DOHH2 (cell line): ENCODE measurements at regions not wholly inside any gene's neighbourhood (a gene's known extent, or its start where the extent isn't known, plus 50 kb on each side); places are given as distances from the start of the nearest gene placed in this dataset.

ENCODE experiments used
- H3F3A ChIP-seq: fragments of 200-600 bp; sonication (generic), shearing (Covaris generic); 2 replicates; pipeline ENCODE4 v1.6.0; 2016; ENCODE audit warnings: antibody characterized with exemption, mild to moderate bottlenecking; ENCODE audit not compliant: control insufficient read depth, insufficient read depth
- H3K27ac ChIP-seq: fragments of 200-600 bp; sonication (generic); 2 replicates; pipeline ENCODE4 v1.5.1; 2014; ENCODE audit warnings: low read depth, mild to moderate bottlenecking, low read length, moderate library complexity
- H3K27me3 ChIP-seq: fragments of 200-600 bp; sonication (generic); 2 replicates; pipeline ENCODE4 v1.6.1; 2014; ENCODE audit warnings: mild to moderate bottlenecking, low read length, mixed read lengths; ENCODE audit not compliant: control insufficient read depth
- H3K36me3 ChIP-seq: fragments of 200-600 bp; sonication (generic); 2 replicates; pipeline ENCODE4 v1.6.1; 2014; ENCODE audit warnings: mild to moderate bottlenecking, low read length, moderate library complexity, mixed read lengths; ENCODE audit not compliant: control insufficient read depth
- H3K4me1 ChIP-seq: fragments of 200-600 bp; sonication (generic); 2 replicates; pipeline ENCODE4 v1.6.1; 2014; ENCODE audit warnings: mild to moderate bottlenecking, low read length, mixed read lengths; ENCODE audit not compliant: control insufficient read depth
- H3K4me2 ChIP-seq: fragments of 200-600 bp; sonication (generic); 2 replicates; pipeline ENCODE4 v1.6.0; 2014; ENCODE audit warnings: mild to moderate bottlenecking, low read length, moderate library complexity
- H3K4me3 ChIP-seq: fragments of 200-600 bp; sonication (generic); 2 replicates; pipeline ENCODE4 v1.5.1; 2014; ENCODE audit warnings: mild to moderate bottlenecking, low read length, mixed read lengths
- H3K79me2 ChIP-seq: fragments of 200-600 bp; sonication (generic); 2 replicates; pipeline ENCODE4 v1.6.1; 2014; ENCODE audit warnings: mild to moderate bottlenecking, low read length, mixed read lengths; ENCODE audit not compliant: control insufficient read depth
- H3K9me2 ChIP-seq: fragments of 200-600 bp; sonication (generic); replicated peaks from 2 replicates; pipeline ENCODE4 v1.6.1; 2014; ENCODE audit warnings: mild to moderate bottlenecking, low read length, mixed read lengths; ENCODE audit not compliant: control insufficient read depth
- H3K9me3 ChIP-seq: fragments of 200-600 bp; sonication (generic); 2 replicates; pipeline ENCODE4 v1.6.1; 2014; ENCODE audit warnings: antibody characterized with exemption, low read length, mixed read lengths; ENCODE audit not compliant: control insufficient read depth, insufficient read depth
- H4K20me1 ChIP-seq: fragments of 200-600 bp; sonication (generic); 2 replicates; pipeline ENCODE4 v1.6.0; 2014; ENCODE audit warnings: low read depth, mild to moderate bottlenecking, antibody characterized with exemption, low read length, moderate library complexity; ENCODE audit not compliant: control insufficient read depth, insufficient read depth
- EZH2phosphoT487 ChIP-seq: fragments of 200-600 bp; sonication (generic); IDR thresholded peaks from 2 replicates; pipeline ENCODE4 v1.6.1; 2017; ENCODE audit warnings: borderline replicate concordance, mild to moderate bottlenecking, antibody characterized with exemption, low read length, moderate library complexity, mixed read lengths
- TF ChIP-seq, protein P1 (sequence below): fragments of 200-600 bp; sonication (generic); IDR thresholded peaks from one replicate; pipeline ENCODE4 v1.5.1; 2014; ENCODE audit warnings: antibody characterized with exemption, mild to moderate bottlenecking, low read depth, low read length; ENCODE audit not compliant: poor library complexity, severe bottlenecking

DNA sequence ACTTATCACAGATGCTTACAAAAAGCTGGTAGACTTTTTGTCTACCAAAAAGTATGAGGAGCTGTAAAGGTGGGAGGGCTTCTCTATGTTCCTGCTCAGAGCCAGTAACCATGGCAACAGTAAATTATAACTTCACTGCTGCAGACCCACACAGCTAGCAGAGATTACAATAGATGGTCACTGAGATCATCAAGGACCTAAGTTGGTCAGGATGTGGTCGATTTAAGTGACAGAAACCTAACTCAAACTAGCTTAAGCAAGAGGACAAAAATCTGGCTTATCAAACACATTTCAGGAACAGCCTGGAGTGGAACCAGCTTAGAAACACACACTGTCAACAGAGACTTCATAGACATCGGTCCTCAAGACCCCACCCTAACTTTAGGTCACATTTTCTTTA is 113.4 kb upstream of the ATP1A1 start:
- Histone ChIP-seq H3K27me3 (no peaks in the 10 kb centered on the region), H3K4me3 (no peak overlapping the region), H3K4me1 (peaks cover 92% of the 10 kb centered on the region), H3K9me2 (no peaks in the 10 kb centered on the region), H3K27ac (no peak overlapping the region), H3F3A (no peaks in the 10 kb centered on the region), H3K4me2 (no peak overlapping the region), H4K20me1 (no peaks in the 10 kb centered on the region), H3K9me3 (no peaks in the 10 kb centered on the region), H3K79me2 (no peaks in the 10 kb centered on the region), H3K36me3 (no peaks in the 10 kb centered on the region)
- no peak for TF ChIP-seq EZH2phosphoT487
- TF ChIP-seq, protein P1, sequence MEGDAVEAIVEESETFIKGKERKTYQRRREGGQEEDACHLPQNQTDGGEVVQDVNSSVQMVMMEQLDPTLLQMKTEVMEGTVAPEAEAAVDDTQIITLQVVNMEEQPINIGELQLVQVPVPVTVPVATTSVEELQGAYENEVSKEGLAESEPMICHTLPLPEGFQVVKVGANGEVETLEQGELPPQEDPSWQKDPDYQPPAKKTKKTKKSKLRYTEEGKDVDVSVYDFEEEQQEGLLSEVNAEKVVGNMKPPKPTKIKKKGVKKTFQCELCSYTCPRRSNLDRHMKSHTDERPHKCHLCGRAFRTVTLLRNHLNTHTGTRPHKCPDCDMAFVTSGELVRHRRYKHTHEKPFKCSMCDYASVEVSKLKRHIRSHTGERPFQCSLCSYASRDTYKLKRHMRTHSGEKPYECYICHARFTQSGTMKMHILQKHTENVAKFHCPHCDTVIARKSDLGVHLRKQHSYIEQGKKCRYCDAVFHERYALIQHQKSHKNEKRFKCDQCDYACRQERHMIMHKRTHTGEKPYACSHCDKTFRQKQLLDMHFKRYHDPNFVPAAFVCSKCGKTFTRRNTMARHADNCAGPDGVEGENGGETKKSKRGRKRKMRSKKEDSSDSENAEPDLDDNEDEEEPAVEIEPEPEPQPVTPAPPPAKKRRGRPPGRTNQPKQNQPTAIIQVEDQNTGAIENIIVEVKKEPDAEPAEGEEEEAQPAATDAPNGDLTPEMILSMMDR: no peak

DNA sequence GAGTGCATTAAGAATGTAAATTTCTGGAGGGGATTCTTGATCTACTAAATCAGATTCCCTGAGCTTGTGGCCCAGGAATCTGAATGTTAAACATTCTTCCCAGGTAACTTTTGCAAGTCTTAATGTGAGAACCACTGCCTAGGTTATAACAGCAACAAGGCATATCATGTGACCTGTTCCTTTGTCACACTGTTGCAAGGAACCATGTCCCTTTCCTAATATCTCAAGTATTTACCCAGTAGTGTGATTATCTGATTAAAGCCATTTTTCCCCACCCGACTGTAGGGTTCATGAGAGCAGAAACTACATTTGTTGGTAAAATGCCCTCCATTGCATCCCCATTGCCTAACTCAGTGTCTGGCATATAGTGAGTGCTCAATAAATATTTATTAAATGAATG is 112.9 kb upstream of the ATP1A1 start:
- Histone ChIP-seq H3K4me1 (peaks cover 89% of the 10 kb centered on the region), H3K9me3 (no peaks in the 10 kb centered on the region), H3K27ac (no peak overlapping the region), H4K20me1 (no peaks in the 10 kb centered on the region), H3K4me2 (no peak overlapping the region), H3K79me2 (no peaks in the 10 kb centered on the region), H3K9me2 (no peaks in the 10 kb centered on the region), H3F3A (no peaks in the 10 kb centered on the region), H3K27me3 (no peaks in the 10 kb centered on the region), H3K36me3 (no peaks in the 10 kb centered on the region), H3K4me3 (no peak overlapping the region)
- TF ChIP-seq, protein P1: no peak
- no peak for TF ChIP-seq EZH2phosphoT487

DNA sequence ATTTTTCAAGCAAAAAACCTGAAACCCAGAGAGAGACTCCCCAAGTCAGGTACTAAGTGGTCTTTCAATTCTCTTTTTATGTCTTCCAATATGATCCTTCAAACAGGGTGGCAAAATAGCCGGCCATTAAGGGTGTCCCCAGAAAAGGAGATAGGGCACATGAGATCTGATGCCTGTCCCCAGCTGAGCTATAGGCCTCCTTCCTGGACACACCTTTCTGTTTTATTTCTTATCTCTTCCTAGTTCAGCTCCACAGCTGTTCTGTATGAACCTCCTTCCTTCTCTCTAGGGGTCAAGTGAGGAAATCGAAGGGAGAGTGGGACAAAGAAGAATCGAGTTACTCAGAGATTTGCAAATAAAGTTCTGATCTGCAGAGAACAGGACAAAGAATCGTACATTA is 112.4 kb upstream of the ATP1A1 start:
- Histone ChIP-seq H3K36me3 (no peaks in the 10 kb centered on the region), H3K4me1 (peaks cover 84% of the 10 kb centered on the region), H3K79me2 (no peaks in the 10 kb centered on the region), H4K20me1 (no peaks in the 10 kb centered on the region), H3K9me2 (no peaks in the 10 kb centered on the region), H3K9me3 (no peaks in the 10 kb centered on the region), H3K27ac (no peak overlapping the region), H3K4me2 (no peak overlapping the region), H3K27me3 (no peaks in the 10 kb centered on the region), H3K4me3 (no peak overlapping the region), H3F3A (no peaks in the 10 kb centered on the region)
- TF ChIP-seq, protein P1: no peak
- TF ChIP-seq EZH2phosphoT487: no peak

DNA sequence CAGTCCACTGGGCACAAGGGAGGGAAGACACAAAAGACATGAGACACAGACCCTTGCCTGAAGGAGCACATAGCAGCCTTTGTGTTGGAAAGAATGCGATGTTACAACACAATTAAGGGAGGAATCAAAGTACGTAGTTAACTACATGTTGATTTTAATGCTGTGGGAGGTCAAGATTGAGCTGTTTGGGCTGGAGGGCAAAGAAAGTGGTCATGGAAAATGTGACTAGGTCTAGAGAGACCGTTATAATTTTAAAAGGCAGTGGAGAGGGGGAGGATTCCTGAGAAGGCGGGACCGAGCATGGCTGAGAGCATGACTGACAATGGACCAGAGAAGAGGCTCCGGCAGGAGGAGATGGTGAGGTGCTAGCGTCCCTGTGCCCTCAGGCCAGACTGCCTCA is 111.8 kb upstream of the ATP1A1 start:
- TF ChIP-seq, protein P1: no peak
- no peak for TF ChIP-seq EZH2phosphoT487
- H3K9me2 ChIP-seq: no peaks in the 10 kb centered on the region
- H3K4me2 ChIP-seq: no peak overlapping the region
- no peaks in the 10 kb centered on the region for H3K36me3 ChIP-seq
- no peaks in the 10 kb centered on the region for H3F3A ChIP-seq
- no peaks in the 10 kb centered on the region for H4K20me1 ChIP-seq
- no peak overlapping the region for H3K4me3 ChIP-seq
- H3K9me3 ChIP-seq: no peaks in the 10 kb centered on the region
- no peaks in the 10 kb centered on the region for H3K27me3 ChIP-seq
- H3K4me1 ChIP-seq: peaks cover 78% of the 10 kb centered on the region
- no peak overlapping the region for H3K27ac ChIP-seq
- no peaks in the 10 kb centered on the region for H3K79me2 ChIP-seq
